Calu3 (cell line): ENCODE measurements at regions not wholly inside any gene's neighbourhood (a gene's known extent, or its start where the extent isn't known, plus 50 kb on each side); places are given as distances from the start of the nearest gene placed in this dataset.
"Not testable (repeated sequence)": the region's sequence is repeated elsewhere in the genome, so short reads cannot be mapped to it uniquely, and the experiment has no call there.

Experiments used
- BruUV-seq: library from RNA; stranded (reverse); fragments of 400-500 nt; replicated peaks from 2 replicates; lab custom pipeline; 2021; lab: Mats Ljungman, UMichigan
- CTCF ChIA-PET: fragments of 300-600 bp; sonication (Branson Sonifier 250); formaldehyde crosslinking; loops from one replicate; lab custom pipeline; 2022; ENCODE audit warnings: antibody characterized with exemption; lab: Charles Lee
- DNase-seq: peaks from one replicate; pipeline ENCODE4 v3.0.0; 2022
- H3K27ac Mint-ChIP-seq: one replicate; pipeline ENCODE4 v1.8.0; 2022; ENCODE audit warnings: mixed read lengths; ENCODE audit not compliant: unreplicated experiment
- H3K27me3 Mint-ChIP-seq: one replicate; pipeline ENCODE4 v1.8.0; 2022; ENCODE audit warnings: mixed read lengths; ENCODE audit not compliant: unreplicated experiment
- H3K36me3 Mint-ChIP-seq: one replicate; pipeline ENCODE4 v1.8.0; 2022; ENCODE audit warnings: mild to moderate bottlenecking, moderate library complexity, mixed read lengths; ENCODE audit not compliant: insufficient read depth, unreplicated experiment
- H3K4me1 Mint-ChIP-seq: one replicate; pipeline ENCODE4 v1.8.0; 2022; ENCODE audit warnings: mild to moderate bottlenecking, low read depth, mixed read lengths; ENCODE audit not compliant: unreplicated experiment
- H3K4me3 Mint-ChIP-seq: one replicate; pipeline ENCODE4 v1.8.0; 2022; ENCODE audit warnings: mild to moderate bottlenecking, low read depth, moderate library complexity, mixed read lengths; ENCODE audit not compliant: unreplicated experiment
- H3K9me3 Mint-ChIP-seq: one replicate; pipeline ENCODE4 v1.8.0; 2022; ENCODE audit warnings: low read depth, mixed read lengths; ENCODE audit not compliant: unreplicated experiment
- CTCF ChIP-seq: fragments of 200-600 bp; IDR thresholded peaks from one replicate; pipeline ENCODE4 v1.8.0; 2022; ENCODE audit warnings: antibody characterized with exemption; ENCODE audit not compliant: unreplicated experiment
- intact Hi-C: fragments of 100-400 bp; cut with micrococcal nuclease; formaldehyde crosslinking; loops from one replicate; pipeline ENCODE4 v1.10.0; 2022; ENCODE audit not compliant: unreplicated experiment

- BruUV-seq = no TSS peak
- no peaks in the 10 kb centered on the region for H3K4me1 Mint-ChIP-seq
- no peak overlapping the region for H3K4me3 Mint-ChIP-seq
- peaks cover 6% of the 10 kb centered on the region for H3K9me3 Mint-ChIP-seq
- CTCF ChIA-PET = no interaction called here
- no peaks in the 10 kb centered on the region for H3K27me3 Mint-ChIP-seq
- H3K36me3 Mint-ChIP-seq = no peaks in the 10 kb centered on the region
- H3K27ac Mint-ChIP-seq = no peak overlapping the region
- DNase-seq = no peak
- intact Hi-C loops = no loop called here
- TF ChIP-seq CTCF = no peak
Measured at GRCh38 chr5:12099296-12099695, 195.1 kb upstream of the CTNND2 start.

- Mint-ChIP-seq H3K36me3 (no peaks in the 10 kb centered on the region), H3K27ac (no peak overlapping the region), H3K4me1 (no peaks in the 10 kb centered on the region), H3K9me3 (peaks cover 6% of the 10 kb centered on the region), H3K4me3 (no peak overlapping the region), H3K27me3 (no peaks in the 10 kb centered on the region)
- CTCF ChIA-PET = no interaction called here
- no TSS peak for BruUV-seq
- no peak for TF ChIP-seq CTCF
- intact Hi-C loops = no loop called here
- DNase-seq = no peak
Measured at GRCh38 chr5:12095808-12096281, 191.6 kb upstream of the CTNND2 start.

- intact Hi-C loops = no loop called here
- Mint-ChIP-seq H3K4me1 (no peaks in the 10 kb centered on the region), H3K27me3 (no peaks in the 10 kb centered on the region), H3K27ac (no peak overlapping the region), H3K36me3 (no peaks in the 10 kb centered on the region), H3K9me3 (peaks cover 6% of the 10 kb centered on the region), H3K4me3 (no peak overlapping the region)
- TF ChIP-seq CTCF = no peak
- CTCF ChIA-PET = no interaction called here
- DNase-seq = no peak
- no TSS peak for BruUV-seq
Measured at GRCh38 chr5:12093586-12093985, 189.3 kb upstream of the CTNND2 start.

- Mint-ChIP-seq H3K27me3 (no peaks in the 10 kb centered on the region), H3K36me3 (peaks cover 7% of the 10 kb centered on the region), H3K4me1 (no peaks in the 10 kb centered on the region), H3K4me3 (no peak overlapping the region), H3K27ac (no peak overlapping the region), H3K9me3 (peaks cover 12% of the 10 kb centered on the region)
- no peak for DNase-seq
- no peak for TF ChIP-seq CTCF
- CTCF ChIA-PET = no interaction called here
- BruUV-seq = no TSS peak
- intact Hi-C loops = no loop called here
Measured at GRCh38 chr5:12080761-12081160, 176.5 kb upstream of the CTNND2 start.

GRCh38 chr5:12078286-12078685 is 174.0 kb upstream of the CTNND2 start:
- H3K27ac Mint-ChIP-seq, H3K9me3 Mint-ChIP-seq, H3K36me3 Mint-ChIP-seq, H3K27me3 Mint-ChIP-seq, DNase-seq, H3K4me1 Mint-ChIP-seq, CTCF ChIA-PET, H3K4me3 Mint-ChIP-seq, intact Hi-C loops, BruUV-seq: not testable (repeated sequence)
